GM12873 (cell line): ENCODE measurements at regions not wholly inside any gene's neighbourhood (a gene's known extent, or its start where the extent isn't known, plus 50 kb on each side); places are given as distances from the start of the nearest gene placed in this dataset.

Experiments used
- TF ChIP-seq, protein P1 (sequence below): IDR thresholded peaks from 2 replicates; pipeline ENCODE4 v1.5.1; 2012; ENCODE audit warnings: low read depth, mild to moderate bottlenecking, moderate library complexity, low read length, control low read depth; ENCODE audit not compliant: insufficient read depth; ENCODE audit errors: missing control alignments

DNA sequence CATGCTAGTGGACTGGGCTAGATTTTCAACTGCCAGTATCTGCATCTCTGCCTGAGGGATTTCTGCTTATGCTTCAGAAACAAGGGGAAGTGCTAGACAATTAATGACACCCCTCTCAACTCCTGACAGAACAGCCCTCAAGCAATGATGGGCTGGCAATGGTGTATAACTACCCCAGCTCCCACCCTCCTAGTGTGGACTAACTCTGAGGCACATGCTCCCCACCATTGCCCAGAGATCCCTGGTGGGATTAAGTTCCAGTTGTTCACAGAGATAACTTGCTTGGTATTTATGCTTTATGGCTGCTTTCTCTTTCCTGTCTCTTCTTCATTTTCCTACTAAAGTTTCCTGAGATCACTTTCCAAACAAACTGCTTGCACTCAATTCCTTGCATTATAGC lies 113.5 kb downstream of the RPS24 start:
- TF ChIP-seq, protein P1, sequence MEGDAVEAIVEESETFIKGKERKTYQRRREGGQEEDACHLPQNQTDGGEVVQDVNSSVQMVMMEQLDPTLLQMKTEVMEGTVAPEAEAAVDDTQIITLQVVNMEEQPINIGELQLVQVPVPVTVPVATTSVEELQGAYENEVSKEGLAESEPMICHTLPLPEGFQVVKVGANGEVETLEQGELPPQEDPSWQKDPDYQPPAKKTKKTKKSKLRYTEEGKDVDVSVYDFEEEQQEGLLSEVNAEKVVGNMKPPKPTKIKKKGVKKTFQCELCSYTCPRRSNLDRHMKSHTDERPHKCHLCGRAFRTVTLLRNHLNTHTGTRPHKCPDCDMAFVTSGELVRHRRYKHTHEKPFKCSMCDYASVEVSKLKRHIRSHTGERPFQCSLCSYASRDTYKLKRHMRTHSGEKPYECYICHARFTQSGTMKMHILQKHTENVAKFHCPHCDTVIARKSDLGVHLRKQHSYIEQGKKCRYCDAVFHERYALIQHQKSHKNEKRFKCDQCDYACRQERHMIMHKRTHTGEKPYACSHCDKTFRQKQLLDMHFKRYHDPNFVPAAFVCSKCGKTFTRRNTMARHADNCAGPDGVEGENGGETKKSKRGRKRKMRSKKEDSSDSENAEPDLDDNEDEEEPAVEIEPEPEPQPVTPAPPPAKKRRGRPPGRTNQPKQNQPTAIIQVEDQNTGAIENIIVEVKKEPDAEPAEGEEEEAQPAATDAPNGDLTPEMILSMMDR, result no peak

- TF ChIP-seq, protein P1, result no peak
These were observed 114.7 kb downstream of the RPS24 start for GRCh38 chr10:78148216-78148960.

DNA sequence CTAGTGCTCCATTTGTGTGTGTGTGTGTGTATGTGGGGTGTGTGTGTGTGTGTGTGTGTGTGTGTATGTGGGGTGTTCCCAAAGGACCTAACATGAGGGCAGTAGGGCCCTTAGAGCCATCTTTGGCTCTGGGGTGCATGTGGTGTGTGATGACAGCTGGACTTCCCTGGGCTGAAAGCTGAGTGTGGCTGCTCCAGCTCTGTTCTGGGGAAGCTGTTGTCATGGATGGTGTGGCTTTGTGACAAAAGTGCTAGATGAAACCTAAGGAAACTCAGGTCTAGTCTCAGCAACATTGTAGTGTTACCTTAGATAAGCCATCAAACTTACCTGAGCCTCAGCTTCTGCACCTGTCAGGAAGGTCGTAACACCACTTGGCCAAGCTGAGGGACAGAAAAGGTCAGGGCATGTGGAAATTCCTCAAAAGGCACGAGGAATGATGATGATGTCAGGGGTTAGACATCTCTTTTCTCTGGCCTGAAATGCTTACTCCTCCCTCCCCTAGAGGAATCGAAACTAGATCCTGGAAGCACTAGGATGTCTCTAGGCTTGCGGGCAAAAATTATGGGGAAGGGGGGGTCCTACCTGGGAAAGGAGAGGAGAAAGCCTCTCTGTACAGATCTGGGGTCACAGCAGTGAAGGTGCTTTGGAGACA lies 115.4 kb downstream of the RPS24 start:
- TF ChIP-seq, protein P1, result no peak

DNA sequence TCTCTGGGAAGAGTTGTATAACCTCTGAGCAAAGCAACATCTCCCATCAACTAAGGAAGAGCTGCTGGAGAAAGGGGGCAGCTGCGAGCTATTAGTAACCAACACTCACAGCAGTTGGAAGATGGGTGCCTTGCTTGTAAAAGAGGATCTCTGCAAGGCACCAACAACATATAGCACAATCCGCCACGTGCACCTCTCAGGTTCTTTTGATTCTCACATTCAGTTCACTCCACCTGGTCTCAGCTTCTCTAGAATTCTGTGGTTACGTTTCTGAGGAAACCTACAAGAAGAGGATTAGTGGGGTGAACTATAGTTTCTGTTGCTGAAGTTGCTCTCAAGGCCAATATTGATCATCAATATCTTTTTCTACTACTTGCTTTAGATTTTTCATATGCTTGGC lies 117.1 kb downstream of the RPS24 start:
- TF ChIP-seq, protein P1, result no peak

DNA sequence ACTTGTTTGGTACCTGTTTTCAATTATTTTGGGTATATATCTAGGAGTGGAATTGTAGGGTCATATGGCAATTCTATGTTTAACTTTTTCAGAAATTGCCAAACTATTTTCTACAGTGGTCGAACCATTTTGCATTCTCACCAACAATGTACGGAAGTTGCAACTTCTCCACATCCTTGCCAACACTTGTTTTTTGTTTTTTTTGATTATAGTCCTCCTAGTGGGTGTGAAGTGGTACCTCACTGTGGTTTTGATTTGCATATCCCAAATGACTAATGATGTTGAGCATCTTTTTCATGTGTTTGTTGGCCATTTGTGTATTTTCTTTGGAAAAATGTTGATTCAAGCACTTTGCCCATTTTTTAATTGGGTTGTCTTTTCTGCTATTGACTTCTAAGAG lies 122.1 kb downstream of the RPS24 start:
- TF ChIP-seq, protein P1, result no peak

DNA sequence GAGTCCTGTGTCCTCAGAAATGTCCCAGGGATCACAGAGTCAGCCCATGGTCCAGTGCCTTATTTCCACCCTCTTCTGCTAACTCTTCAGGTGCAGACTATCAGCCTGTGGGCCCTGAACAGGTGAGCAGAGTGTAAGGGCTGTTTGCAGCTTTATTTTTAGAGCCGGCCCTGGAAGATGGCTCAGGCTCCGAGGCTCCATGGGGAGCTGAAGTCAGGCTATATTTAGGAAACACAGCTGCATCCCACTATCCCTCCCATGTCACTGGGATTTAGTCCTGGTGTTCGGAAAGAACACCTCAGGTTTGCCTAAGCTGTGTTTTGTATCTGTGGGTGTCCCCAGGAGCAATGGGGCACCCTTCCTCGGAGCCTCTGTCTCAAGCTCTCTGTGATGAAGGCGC lies 126.9 kb downstream of the RPS24 start:
- TF ChIP-seq, protein P1, result no peak

DNA sequence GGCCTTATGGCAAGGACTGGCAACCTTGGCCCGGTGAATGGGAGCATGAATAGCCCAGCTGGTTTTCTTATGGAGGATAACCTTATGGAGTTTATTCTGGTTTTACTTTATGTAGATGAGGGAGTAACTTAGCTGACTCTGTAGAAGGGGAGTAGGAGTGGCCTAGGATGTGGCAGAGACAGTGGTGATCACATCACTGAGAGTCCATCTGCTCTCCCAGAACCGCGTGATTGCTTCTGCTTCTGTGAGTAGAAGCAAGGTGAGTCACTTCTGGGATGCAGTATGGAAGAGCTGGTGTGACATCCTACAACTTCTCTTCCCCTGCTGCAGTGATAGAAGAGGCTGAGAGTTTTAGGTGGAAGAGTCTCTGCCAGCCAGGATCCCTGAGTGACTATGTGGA lies 129.2 kb downstream of the RPS24 start:
- TF ChIP-seq, protein P1, result no peak
